Calu3 (cell line): ENCODE measurements at regions not wholly inside any gene's neighbourhood (a gene's known extent, or its start where the extent isn't known, plus 50 kb on each side); places are given as distances from the start of the nearest gene placed in this dataset.

Source experiments
- BruUV-seq: library from RNA; stranded (reverse); fragments of 400-500 nt; replicated peaks from 2 replicates; lab custom pipeline; 2021; lab: Mats Ljungman, UMichigan
- CTCF ChIA-PET: fragments of 300-600 bp; sonication (Branson Sonifier 250); formaldehyde crosslinking; loops from one replicate; lab custom pipeline; 2022; ENCODE audit warnings: antibody characterized with exemption; lab: Charles Lee
- DNase-seq: peaks from one replicate; pipeline ENCODE4 v3.0.0; 2022
- H3K27ac Mint-ChIP-seq: one replicate; pipeline ENCODE4 v1.8.0; 2022; ENCODE audit warnings: mixed read lengths; ENCODE audit not compliant: unreplicated experiment
- H3K27me3 Mint-ChIP-seq: one replicate; pipeline ENCODE4 v1.8.0; 2022; ENCODE audit warnings: mixed read lengths; ENCODE audit not compliant: unreplicated experiment
- H3K36me3 Mint-ChIP-seq: one replicate; pipeline ENCODE4 v1.8.0; 2022; ENCODE audit warnings: mild to moderate bottlenecking, moderate library complexity, mixed read lengths; ENCODE audit not compliant: insufficient read depth, unreplicated experiment
- H3K4me1 Mint-ChIP-seq: one replicate; pipeline ENCODE4 v1.8.0; 2022; ENCODE audit warnings: mild to moderate bottlenecking, low read depth, mixed read lengths; ENCODE audit not compliant: unreplicated experiment
- H3K4me3 Mint-ChIP-seq: one replicate; pipeline ENCODE4 v1.8.0; 2022; ENCODE audit warnings: mild to moderate bottlenecking, low read depth, moderate library complexity, mixed read lengths; ENCODE audit not compliant: unreplicated experiment
- H3K9me3 Mint-ChIP-seq: one replicate; pipeline ENCODE4 v1.8.0; 2022; ENCODE audit warnings: low read depth, mixed read lengths; ENCODE audit not compliant: unreplicated experiment
- CTCF ChIP-seq: fragments of 200-600 bp; IDR thresholded peaks from one replicate; pipeline ENCODE4 v1.8.0; 2022; ENCODE audit warnings: antibody characterized with exemption; ENCODE audit not compliant: unreplicated experiment
- intact Hi-C: fragments of 100-400 bp; cut with micrococcal nuclease; formaldehyde crosslinking; loops from one replicate; pipeline ENCODE4 v1.10.0; 2022; ENCODE audit not compliant: unreplicated experiment

GRCh38 chr18:70683263-70683662 lies 394.4 kb downstream of the SOCS6 start:
- Mint-ChIP-seq H3K4me1 (no peaks in the 10 kb centered on the region), H3K27me3 (no peaks in the 10 kb centered on the region), H3K36me3 (no peaks in the 10 kb centered on the region), H3K9me3 (no peaks in the 10 kb centered on the region), H3K4me3 (no peak overlapping the region), H3K27ac (no peak overlapping the region)
- CTCF ChIA-PET: no interaction called here
- intact Hi-C loops: no loop called here
- TF ChIP-seq CTCF: no peak
- BruUV-seq: no TSS peak
- no peak for DNase-seq

GRCh38 chr18:70674896-70675295 lies 386.1 kb downstream of the SOCS6 start:
- Mint-ChIP-seq H3K4me3 (no peak overlapping the region), H3K27ac (no peak overlapping the region), H3K9me3 (no peaks in the 10 kb centered on the region), H3K27me3 (no peaks in the 10 kb centered on the region), H3K4me1 (no peaks in the 10 kb centered on the region), H3K36me3 (no peaks in the 10 kb centered on the region)
- CTCF ChIA-PET: no interaction called here
- DNase-seq: no peak
- no TSS peak for BruUV-seq
- TF ChIP-seq CTCF: no peak
- intact Hi-C loops: no loop called here

GRCh38 chr18:70673831-70674230 lies 385.0 kb downstream of the SOCS6 start:
- H3K4me1 Mint-ChIP-seq: no peaks in the 10 kb centered on the region
- TF ChIP-seq CTCF: no peak
- H3K36me3 Mint-ChIP-seq: no peaks in the 10 kb centered on the region
- peaks cover 4% of the 10 kb centered on the region for H3K9me3 Mint-ChIP-seq
- H3K4me3 Mint-ChIP-seq: no peak overlapping the region
- H3K27me3 Mint-ChIP-seq: no peaks in the 10 kb centered on the region
- intact Hi-C loops: no loop called here
- CTCF ChIA-PET: interaction anchor here (0.6 kb wide), 1 partner anchor 47 kb away, joined by 4 read pairs; no protein-coding TSS in a partner anchor
- H3K27ac Mint-ChIP-seq: no peak overlapping the region
- no TSS peak for BruUV-seq
- no peak for DNase-seq

GRCh38 chr18:70672581-70672980 lies 383.7 kb downstream of the SOCS6 start:
- Mint-ChIP-seq H3K27ac (no peak overlapping the region), H3K36me3 (no peaks in the 10 kb centered on the region), H3K27me3 (no peaks in the 10 kb centered on the region), H3K9me3 (peaks cover 4% of the 10 kb centered on the region), H3K4me3 (no peak overlapping the region), H3K4me1 (no peaks in the 10 kb centered on the region)
- intact Hi-C loops: no loop called here
- no TSS peak for BruUV-seq
- no peak for DNase-seq
- TF ChIP-seq CTCF: no peak
- CTCF ChIA-PET: no interaction called here
